ENCODE measurements at regions not wholly inside any gene's neighbourhood (a gene's known extent, or its start where the extent isn't known, plus 50 kb on each side); places are given as distances from the start of the nearest gene placed in this dataset.
"Not testable (repeated sequence)": the region's sequence is repeated elsewhere in the genome, so short reads cannot be mapped to it uniquely, and the experiment has no call there.

DNA sequence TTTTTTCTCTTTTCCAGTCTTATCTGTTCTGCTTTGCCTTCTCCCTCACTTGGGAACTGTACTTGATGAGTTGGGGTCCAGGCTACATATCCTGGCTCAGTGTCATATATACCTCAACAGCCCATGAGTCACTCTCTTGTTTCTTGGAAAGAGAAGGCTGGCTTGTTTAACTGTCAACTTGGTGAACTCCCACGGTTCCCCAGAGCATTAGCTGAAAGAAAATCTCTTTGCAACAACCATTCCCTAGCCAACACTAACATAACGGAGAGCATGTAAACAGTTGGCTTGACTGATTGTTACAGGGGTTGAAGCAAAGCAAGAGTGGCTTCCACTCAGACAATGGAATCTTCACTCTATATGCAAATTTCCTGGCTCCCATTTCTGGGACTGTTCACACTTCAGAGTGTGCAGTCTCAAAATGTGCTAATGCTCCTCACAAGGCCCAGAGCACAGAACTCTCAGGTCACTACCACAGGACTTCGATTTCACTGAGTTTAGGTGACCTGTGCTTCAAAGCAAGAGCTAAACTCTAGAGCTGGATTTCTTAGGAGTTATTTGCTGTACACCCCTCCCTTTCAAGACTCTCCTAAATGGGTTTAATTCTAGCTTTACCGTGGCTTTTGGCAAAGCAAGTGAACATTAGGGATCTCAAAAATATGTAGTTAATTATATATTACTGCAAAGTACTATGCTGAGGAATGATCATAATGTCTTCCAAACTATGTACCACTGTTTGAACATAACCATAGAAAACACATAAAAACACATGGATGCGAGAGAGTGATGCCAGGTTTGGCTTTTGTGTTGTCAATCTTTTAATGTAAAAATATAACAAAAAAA, 609.8 kb downstream of the RFPL4B start:
- H3K27ac ChIP-seq, result no peak overlapping the region
- TF ChIP-seq, protein P1, sequence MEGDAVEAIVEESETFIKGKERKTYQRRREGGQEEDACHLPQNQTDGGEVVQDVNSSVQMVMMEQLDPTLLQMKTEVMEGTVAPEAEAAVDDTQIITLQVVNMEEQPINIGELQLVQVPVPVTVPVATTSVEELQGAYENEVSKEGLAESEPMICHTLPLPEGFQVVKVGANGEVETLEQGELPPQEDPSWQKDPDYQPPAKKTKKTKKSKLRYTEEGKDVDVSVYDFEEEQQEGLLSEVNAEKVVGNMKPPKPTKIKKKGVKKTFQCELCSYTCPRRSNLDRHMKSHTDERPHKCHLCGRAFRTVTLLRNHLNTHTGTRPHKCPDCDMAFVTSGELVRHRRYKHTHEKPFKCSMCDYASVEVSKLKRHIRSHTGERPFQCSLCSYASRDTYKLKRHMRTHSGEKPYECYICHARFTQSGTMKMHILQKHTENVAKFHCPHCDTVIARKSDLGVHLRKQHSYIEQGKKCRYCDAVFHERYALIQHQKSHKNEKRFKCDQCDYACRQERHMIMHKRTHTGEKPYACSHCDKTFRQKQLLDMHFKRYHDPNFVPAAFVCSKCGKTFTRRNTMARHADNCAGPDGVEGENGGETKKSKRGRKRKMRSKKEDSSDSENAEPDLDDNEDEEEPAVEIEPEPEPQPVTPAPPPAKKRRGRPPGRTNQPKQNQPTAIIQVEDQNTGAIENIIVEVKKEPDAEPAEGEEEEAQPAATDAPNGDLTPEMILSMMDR (conservative IDR thresholded peaks at IDR 0.05), result no peak

DNA sequence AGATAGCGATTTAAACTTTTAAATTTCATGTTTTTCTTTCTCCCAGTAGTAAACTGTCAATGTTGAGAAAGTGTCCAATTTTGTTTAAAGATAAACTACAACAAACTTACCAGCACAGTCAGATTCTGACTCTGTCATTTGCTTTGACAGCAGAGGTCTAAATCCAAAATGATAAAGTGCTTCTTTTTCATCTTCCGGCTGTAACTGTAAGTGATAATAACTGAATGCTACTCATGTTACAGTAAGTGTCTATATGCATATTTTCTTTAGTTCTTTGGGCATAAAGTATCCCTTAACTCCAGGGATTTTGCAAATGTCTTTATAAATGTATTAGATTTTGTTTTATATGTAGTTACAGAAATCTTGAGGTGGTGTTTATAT, 610.4 kb downstream of the RFPL4B start:
- TF ChIP-seq, protein P1 (conservative IDR thresholded peaks at IDR 0.05), result no peak
- H3K27ac ChIP-seq, result no peak overlapping the region

DNA sequence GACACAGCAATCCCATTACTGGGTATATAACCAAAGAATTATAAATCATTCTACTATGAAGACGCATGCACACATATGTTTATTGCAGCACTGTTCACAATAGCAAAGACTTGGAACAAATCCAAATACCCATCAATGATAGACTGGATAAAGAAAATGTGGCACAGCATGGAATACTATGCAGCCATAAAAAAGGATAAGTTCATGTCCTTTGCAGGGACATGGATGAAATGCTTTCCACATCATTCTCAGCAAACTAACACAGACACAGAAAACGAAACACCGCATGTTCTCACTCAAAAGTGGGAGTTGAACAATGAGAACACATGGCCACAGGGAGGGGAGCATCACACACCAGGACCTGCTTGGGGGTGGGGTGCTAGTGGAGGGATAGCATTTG, 613.0 kb downstream of the RFPL4B start:
- H3K27ac ChIP-seq, result not testable (repeated sequence)

DNA sequence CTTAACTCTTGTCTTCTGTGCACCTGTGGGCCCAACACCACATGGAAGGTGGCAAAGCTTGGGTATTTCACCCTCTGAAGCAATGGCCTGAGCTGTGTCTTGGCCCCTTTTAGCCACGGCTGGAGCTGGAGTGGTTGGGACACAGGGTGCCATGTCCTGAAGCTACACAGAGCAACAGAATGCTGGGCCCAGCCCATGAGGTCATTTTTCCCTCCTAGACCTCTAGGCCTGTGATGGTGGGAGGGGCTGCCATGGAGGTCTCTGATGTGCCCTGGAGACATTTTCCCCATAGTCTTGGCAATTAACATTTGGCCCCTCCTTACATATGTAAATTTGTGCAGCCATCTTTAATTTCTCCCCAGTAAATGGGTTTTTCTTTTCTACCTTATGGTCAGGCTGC, 620.8 kb downstream of the RFPL4B start:
- H3K27ac ChIP-seq, result no peak overlapping the region
- TF ChIP-seq, protein P1 (conservative IDR thresholded peaks at IDR 0.05), result no peak

DNA sequence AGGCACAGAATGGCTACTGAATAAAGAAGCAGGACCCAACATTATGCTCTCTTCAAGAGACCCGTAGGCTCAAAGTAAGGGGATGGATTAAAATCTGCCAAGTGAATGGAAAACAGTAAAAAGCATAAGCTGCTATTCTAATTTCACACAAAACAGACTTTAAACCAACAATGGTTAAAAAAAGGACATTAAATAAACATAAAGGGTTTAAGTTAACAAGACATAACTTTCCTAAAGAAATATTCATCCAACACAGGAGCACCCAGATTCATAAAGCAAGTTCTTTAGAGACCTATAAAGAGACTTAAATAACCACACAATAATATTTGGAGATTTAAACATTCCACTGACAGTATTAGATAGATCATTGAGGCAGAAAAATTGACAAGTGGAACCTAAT, 624.5 kb downstream of the RFPL4B start:
- no peak overlapping the region for H3K27ac ChIP-seq
- TF ChIP-seq, protein P1 (conservative IDR thresholded peaks at IDR 0.05), result no peak

DNA sequence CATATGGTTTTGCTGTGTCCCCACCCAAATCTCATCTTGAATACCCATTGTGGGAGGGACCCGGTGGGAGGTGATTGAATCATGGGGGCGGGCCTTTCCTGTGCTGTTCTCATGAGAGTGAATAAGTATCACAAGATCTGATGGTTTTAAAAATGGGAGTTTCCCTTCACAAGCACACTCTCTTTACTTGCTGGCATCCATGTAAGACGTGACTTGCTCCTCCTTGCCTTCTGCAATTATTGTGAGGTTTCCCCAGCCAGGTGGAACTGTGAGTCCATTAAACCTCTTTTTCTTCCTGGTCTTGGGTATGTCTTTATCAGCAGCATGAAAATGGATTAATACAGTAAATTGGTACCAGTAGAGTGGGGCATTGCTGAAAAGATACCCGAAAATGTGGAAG, 627.8 kb downstream of the RFPL4B start:
- not testable (repeated sequence) for H3K27ac ChIP-seq

DNA sequence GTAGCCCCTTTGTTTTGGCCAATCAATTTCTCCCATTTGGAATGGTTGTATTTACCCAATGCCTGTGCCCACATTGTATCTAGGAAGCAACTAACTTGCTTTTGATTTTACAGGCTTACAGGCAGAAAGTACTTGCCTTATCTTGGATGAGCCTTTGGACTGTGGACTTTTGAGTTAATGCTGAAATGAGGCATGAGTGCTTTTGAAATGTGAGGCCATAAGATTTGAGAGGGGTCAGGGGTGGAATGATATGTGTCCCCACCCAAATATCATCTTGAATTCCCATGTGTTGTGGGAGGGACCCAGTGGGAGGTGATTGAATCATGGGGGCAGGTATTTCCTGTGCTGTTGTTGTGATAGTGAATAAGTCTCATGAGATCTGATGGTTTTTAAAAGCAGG, 629.4 kb downstream of the RFPL4B start:
- H3K27ac ChIP-seq, result not testable (repeated sequence)

DNA sequence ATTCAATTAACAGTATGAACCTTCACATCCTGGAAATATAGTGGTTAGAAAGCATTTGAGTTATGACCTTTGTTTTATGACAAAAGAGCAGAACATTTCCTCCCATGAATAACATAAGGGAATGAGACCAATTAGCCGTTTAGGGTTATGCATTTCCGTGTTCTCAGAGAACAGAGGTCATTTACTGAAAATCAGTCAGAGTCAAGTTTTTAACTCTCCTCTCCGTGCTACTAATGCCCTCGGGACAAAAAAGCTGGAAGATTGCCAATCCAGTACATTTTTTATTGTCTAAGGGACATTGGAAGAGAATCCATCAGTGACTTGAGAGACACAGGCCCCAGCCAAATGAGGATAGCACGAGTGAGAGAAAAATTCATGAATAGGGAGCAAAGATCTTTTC, 632.7 kb downstream of the RFPL4B start:
- H3K27ac ChIP-seq, result no peak overlapping the region
- TF ChIP-seq, protein P1 (conservative IDR thresholded peaks at IDR 0.05), result no peak

DNA sequence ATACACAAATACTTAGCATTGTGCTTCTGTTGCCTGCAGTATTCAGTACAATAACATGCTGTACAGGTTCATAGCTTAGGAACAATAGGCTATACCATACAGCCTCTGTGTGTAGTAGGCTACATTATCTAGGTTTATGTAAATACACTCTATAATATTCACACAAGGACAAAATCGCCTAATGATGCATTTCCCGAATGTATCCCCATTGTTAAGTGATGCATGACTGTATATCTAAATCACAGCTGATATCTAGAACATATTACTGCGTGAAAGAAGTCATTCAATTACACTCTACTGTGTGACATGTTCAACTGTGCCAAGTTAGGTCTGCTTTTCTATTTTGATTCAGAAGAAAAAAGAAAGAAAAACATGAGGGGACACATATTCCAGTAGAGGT, 633.5 kb downstream of the RFPL4B start:
- TF ChIP-seq, protein P1 (conservative IDR thresholded peaks at IDR 0.05), result no peak
- no peak overlapping the region for H3K27ac ChIP-seq
